DOHH2 (cell line): ENCODE measurements at regions not wholly inside any gene's neighbourhood (a gene's known extent, or its start where the extent isn't known, plus 50 kb on each side); places are given as distances from the start of the nearest gene placed in this dataset.

ENCODE experiments used
- H3F3A ChIP-seq: fragments of 200-600 bp; sonication (generic), shearing (Covaris generic); 2 replicates; pipeline ENCODE4 v1.6.0; 2016; ENCODE audit warnings: antibody characterized with exemption, mild to moderate bottlenecking; ENCODE audit not compliant: control insufficient read depth, insufficient read depth
- H3K27ac ChIP-seq: fragments of 200-600 bp; sonication (generic); 2 replicates; pipeline ENCODE4 v1.5.1; 2014; ENCODE audit warnings: low read depth, mild to moderate bottlenecking, low read length, moderate library complexity
- H3K27me3 ChIP-seq: fragments of 200-600 bp; sonication (generic); 2 replicates; pipeline ENCODE4 v1.6.1; 2014; ENCODE audit warnings: mild to moderate bottlenecking, low read length, mixed read lengths; ENCODE audit not compliant: control insufficient read depth
- H3K36me3 ChIP-seq: fragments of 200-600 bp; sonication (generic); 2 replicates; pipeline ENCODE4 v1.6.1; 2014; ENCODE audit warnings: mild to moderate bottlenecking, low read length, moderate library complexity, mixed read lengths; ENCODE audit not compliant: control insufficient read depth
- H3K4me1 ChIP-seq: fragments of 200-600 bp; sonication (generic); 2 replicates; pipeline ENCODE4 v1.6.1; 2014; ENCODE audit warnings: mild to moderate bottlenecking, low read length, mixed read lengths; ENCODE audit not compliant: control insufficient read depth
- H3K4me2 ChIP-seq: fragments of 200-600 bp; sonication (generic); 2 replicates; pipeline ENCODE4 v1.6.0; 2014; ENCODE audit warnings: mild to moderate bottlenecking, low read length, moderate library complexity
- H3K4me3 ChIP-seq: fragments of 200-600 bp; sonication (generic); 2 replicates; pipeline ENCODE4 v1.5.1; 2014; ENCODE audit warnings: mild to moderate bottlenecking, low read length, mixed read lengths
- H3K79me2 ChIP-seq: fragments of 200-600 bp; sonication (generic); 2 replicates; pipeline ENCODE4 v1.6.1; 2014; ENCODE audit warnings: mild to moderate bottlenecking, low read length, mixed read lengths; ENCODE audit not compliant: control insufficient read depth
- H3K9me2 ChIP-seq: fragments of 200-600 bp; sonication (generic); replicated peaks from 2 replicates; pipeline ENCODE4 v1.6.1; 2014; ENCODE audit warnings: mild to moderate bottlenecking, low read length, mixed read lengths; ENCODE audit not compliant: control insufficient read depth
- H3K9me3 ChIP-seq: fragments of 200-600 bp; sonication (generic); 2 replicates; pipeline ENCODE4 v1.6.1; 2014; ENCODE audit warnings: antibody characterized with exemption, low read length, mixed read lengths; ENCODE audit not compliant: control insufficient read depth, insufficient read depth
- H4K20me1 ChIP-seq: fragments of 200-600 bp; sonication (generic); 2 replicates; pipeline ENCODE4 v1.6.0; 2014; ENCODE audit warnings: low read depth, mild to moderate bottlenecking, antibody characterized with exemption, low read length, moderate library complexity; ENCODE audit not compliant: control insufficient read depth, insufficient read depth
- CTCF ChIP-seq: fragments of 200-600 bp; sonication (generic); IDR thresholded peaks from one replicate; pipeline ENCODE4 v1.5.1; 2014; ENCODE audit warnings: antibody characterized with exemption, mild to moderate bottlenecking, low read depth, low read length; ENCODE audit not compliant: poor library complexity, severe bottlenecking
- EZH2phosphoT487 ChIP-seq: fragments of 200-600 bp; sonication (generic); IDR thresholded peaks from 2 replicates; pipeline ENCODE4 v1.6.1; 2017; ENCODE audit warnings: borderline replicate concordance, mild to moderate bottlenecking, antibody characterized with exemption, low read length, moderate library complexity, mixed read lengths

- no peaks in the 10 kb centered on the region for H3K79me2 ChIP-seq
- H3F3A ChIP-seq, result no peaks in the 10 kb centered on the region
- TF ChIP-seq CTCF (no peak), EZH2phosphoT487 (no peak)
- H3K4me2 ChIP-seq, result no peak overlapping the region
- H3K9me2 ChIP-seq, result no peaks in the 10 kb centered on the region
- no peaks in the 10 kb centered on the region for H3K9me3 ChIP-seq
- no peak overlapping the region for H3K4me3 ChIP-seq
- no peaks in the 10 kb centered on the region for H3K27me3 ChIP-seq
- H4K20me1 ChIP-seq, result no peaks in the 10 kb centered on the region
- H3K4me1 ChIP-seq, result no peaks in the 10 kb centered on the region
- H3K36me3 ChIP-seq, result no peaks in the 10 kb centered on the region
- no peak overlapping the region for H3K27ac ChIP-seq
These were observed 311.4 kb downstream of the TMEM167A start for GRCh38 chr5:82765765-82766164.

DNA sequence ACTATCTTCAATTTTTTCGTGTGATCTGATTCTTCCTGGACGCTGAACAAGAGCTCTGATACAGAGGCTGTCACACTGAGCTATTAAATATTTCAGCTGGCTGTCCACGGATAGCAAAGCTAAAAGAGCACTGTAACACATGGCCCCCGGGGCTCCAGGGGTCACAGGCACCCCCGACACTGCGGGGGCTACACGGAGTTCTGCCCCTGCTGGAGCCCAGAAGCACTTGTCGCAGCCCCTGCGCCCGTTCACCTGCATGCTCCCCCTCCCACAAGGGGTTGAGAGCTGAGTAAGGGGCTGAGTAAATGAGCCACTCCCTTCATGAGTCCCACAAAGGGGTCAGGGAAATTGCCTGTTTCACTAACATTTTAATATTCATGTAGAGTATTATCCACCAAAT, 316.3 kb downstream of the TMEM167A start:
- Histone ChIP-seq H3K27ac (no peak overlapping the region), H3K4me2 (no peak overlapping the region), H3K9me3 (no peaks in the 10 kb centered on the region), H3K27me3 (no peaks in the 10 kb centered on the region), H4K20me1 (no peaks in the 10 kb centered on the region), H3K4me1 (no peaks in the 10 kb centered on the region), H3F3A (no peaks in the 10 kb centered on the region), H3K4me3 (no peak overlapping the region), H3K9me2 (no peaks in the 10 kb centered on the region), H3K36me3 (no peaks in the 10 kb centered on the region), H3K79me2 (no peaks in the 10 kb centered on the region)
- no peak for TF ChIP-seq CTCF
- TF ChIP-seq EZH2phosphoT487, result no peak

DNA sequence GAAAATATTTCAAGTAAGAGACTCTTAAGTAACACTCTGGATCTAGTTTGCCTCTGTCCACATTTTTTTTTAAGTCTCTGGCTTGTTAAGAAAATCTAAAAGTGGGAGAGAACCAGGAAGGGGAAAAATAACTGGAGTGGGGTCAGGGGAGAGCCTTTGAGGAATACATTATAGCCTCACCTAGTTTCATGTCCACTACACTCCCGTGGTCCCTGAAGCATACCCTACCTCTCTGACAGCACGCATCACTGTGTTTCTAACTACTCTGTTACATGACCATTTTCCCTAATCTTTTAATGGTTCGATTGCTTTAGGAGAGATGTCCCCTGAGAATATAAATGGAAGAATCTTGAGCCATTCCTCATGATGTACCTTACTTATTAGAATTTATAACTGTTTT, 318.3 kb downstream of the TMEM167A start:
- no peak overlapping the region for H3K27ac ChIP-seq
- H3K79me2 ChIP-seq, result no peaks in the 10 kb centered on the region
- no peaks in the 10 kb centered on the region for H4K20me1 ChIP-seq
- H3K4me1 ChIP-seq, result no peaks in the 10 kb centered on the region
- H3K27me3 ChIP-seq, result no peaks in the 10 kb centered on the region
- no peaks in the 10 kb centered on the region for H3K36me3 ChIP-seq
- no peak for TF ChIP-seq CTCF
- TF ChIP-seq EZH2phosphoT487, result no peak
- no peak overlapping the region for H3K4me2 ChIP-seq
- no peaks in the 10 kb centered on the region for H3K9me2 ChIP-seq
- H3F3A ChIP-seq, result no peaks in the 10 kb centered on the region
- no peaks in the 10 kb centered on the region for H3K9me3 ChIP-seq
- H3K4me3 ChIP-seq, result no peak overlapping the region

DNA sequence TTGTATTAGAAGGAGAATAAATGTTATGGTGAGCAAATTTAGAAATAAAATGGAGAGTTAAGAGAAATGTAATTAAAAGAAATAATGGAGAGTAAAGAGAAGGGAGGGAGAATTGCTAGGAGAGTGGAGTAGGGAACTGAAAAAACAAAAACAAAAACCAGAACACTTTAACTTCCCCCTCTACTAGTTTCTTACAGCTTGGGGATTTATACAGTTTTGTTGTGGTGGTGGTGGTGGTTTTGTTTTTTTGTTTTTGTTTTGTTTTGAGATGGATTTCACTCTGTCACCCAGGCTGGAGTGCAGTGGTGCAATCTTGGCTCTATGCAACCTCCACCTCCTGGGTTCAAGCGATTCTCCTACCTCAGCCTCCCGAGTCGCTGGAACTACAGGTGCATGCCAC, 322.4 kb downstream of the TMEM167A start:
- no peaks in the 10 kb centered on the region for H4K20me1 ChIP-seq
- H3K4me3 ChIP-seq, result no peak overlapping the region
- no peaks in the 10 kb centered on the region for H3K27me3 ChIP-seq
- H3F3A ChIP-seq, result no peaks in the 10 kb centered on the region
- TF ChIP-seq EZH2phosphoT487 (no peak), CTCF (no peak)
- no peaks in the 10 kb centered on the region for H3K79me2 ChIP-seq
- H3K4me1 ChIP-seq, result no peaks in the 10 kb centered on the region
- no peaks in the 10 kb centered on the region for H3K36me3 ChIP-seq
- no peaks in the 10 kb centered on the region for H3K9me3 ChIP-seq
- no peaks in the 10 kb centered on the region for H3K9me2 ChIP-seq
- no peak overlapping the region for H3K4me2 ChIP-seq
- no peak overlapping the region for H3K27ac ChIP-seq
